Dedifferentiated amniotic fluid mesenchymal stem cell (primary cell): ENCODE measurements at regions not wholly inside any gene's neighbourhood (a gene's known extent, or its start where the extent isn't known, plus 50 kb on each side); places are given as distances from the start of the nearest gene placed in this dataset.

Source experiments
- DNase-seq: peaks from one replicate; pipeline ENCODE4 v3.0.0-alpha.2; 2016; ENCODE audit errors: extremely low spot score

DNA sequence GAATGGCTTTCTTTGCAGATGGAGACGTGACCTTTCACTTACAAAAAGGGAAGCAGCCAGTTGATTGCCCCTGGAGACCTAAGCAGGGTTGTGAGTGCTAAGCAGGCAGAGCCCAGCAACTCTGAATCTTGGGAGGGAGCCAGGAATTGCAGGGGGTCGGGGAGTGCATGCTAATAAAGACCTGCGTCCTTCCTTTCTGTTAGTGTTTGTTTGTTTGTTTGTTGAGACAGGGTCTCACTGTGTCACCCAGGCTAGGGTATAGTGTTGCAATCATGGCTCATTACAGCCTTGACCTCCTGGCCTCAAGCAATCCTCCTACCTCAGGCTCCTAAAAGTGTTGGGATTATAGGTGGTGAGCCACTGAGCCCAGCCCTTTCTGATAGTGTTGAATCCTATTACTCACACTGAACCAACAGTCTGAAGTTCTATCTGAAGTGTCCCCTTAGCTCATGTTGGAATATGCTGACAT, 137.4 kb downstream of the CEP135 start:
- DNase-seq = no peak

DNA sequence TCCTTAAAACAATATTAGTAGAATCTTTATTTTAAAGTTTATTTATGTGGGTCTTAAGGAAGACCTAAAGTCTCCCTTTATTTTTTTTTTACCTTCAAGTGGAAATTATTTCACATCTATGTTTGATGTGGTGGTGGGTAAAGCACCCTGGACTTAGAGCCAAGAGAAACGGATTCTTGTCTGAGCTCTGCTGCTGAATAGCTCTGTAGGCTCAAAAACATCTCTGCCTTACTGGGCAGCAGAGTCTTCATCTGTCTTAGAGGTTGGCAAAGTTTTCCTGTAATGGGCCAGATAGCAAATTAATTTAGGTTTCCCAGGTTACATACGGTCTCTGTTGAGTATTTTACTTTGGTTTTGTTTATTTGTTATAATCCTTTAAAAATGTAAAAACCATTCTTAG, 136.5 kb downstream of the CEP135 start:
- DNase-seq = no peak

- no peak for DNase-seq
Observed at GRCh38 chr4:56084851-56085250, 136.1 kb downstream of the CEP135 start.
